Right lobe of liver (tissue), 6 donors: ENCODE measurements at regions not wholly inside any gene's neighbourhood (a gene's known extent, or its start where the extent isn't known, plus 50 kb on each side); places are given as distances from the start of the nearest gene placed in this dataset.

ENCODE experiments used
- ATAC-seq, 4 donors: fragments of 200-7000 bp; cut with Tn5 transposase; one replicate each; pipeline ENCODE4 v1.9.1; 2020; ENCODE audit warnings: mild to moderate bottlenecking in 4 of 4, moderate library complexity in 4 of 4
- DNase-seq, 3 donors: peaks; one replicate each; pipeline ENCODE4 v3.0.0-alpha.2; 2020
- H3K27ac ChIP-seq, 3 donors: fragments of 200-600 bp; one replicate each; pipeline ENCODE4 v1.8.0; 2022
- H3K27me3 ChIP-seq, 2 donors: fragments of 200-600 bp; one replicate each; pipeline ENCODE4 v1.8.0; 2022
- H3K36me3 ChIP-seq, 4 donors: fragments of 200-600 bp; sonication (generic) in 1 of 4; one replicate each; pipeline versions ENCODE4 v1.5.1 to v1.8.0; 2017 to 2022; ENCODE audit warnings: control low read depth in 1 of 4
- H3K4me1 ChIP-seq, 4 donors: fragments of 200-600 bp; sonication (generic) in 1 of 4; one replicate each; pipeline versions ENCODE4 v1.5.1 to v1.8.0; 2017 to 2022; ENCODE audit warnings: control low read depth in 1 of 4
- H3K4me3 ChIP-seq, 3 donors: fragments of 200-600 bp; one replicate each; pipeline ENCODE4 v1.8.0; 2022
- H3K9me3 ChIP-seq, 4 donors: fragments of 200-600 bp; sonication (generic) in 1 of 4; one replicate each; pipeline versions ENCODE4 v1.5.1 to v1.8.0; 2017 to 2022; ENCODE audit warnings: control low read depth in 1 of 4
- CTCF ChIP-seq, 4 donors: fragments of 200-600 bp in 3 of 4; fragments of 450-650 bp in 1 of 4; IDR thresholded peaks; one replicate each; pipeline versions ENCODE4 v1.5.1 to v1.8.0; 2016 to 2022; ENCODE audit warnings: antibody characterized with exemption in 4 of 4, mild to moderate bottlenecking in 2 of 4
- POLR2A ChIP-seq: fragments of 450-650 bp; IDR thresholded peaks from one replicate; pipeline ENCODE4 v1.6.1; 2017; ENCODE audit warnings: antibody characterized with exemption, mild to moderate bottlenecking
- WGBS: methylation state at CpG from one replicate; pipeline ENCODE4 v1.1.6; 2018; ENCODE audit warnings: low coverage, low lambda C conversion rate; ENCODE audit not compliant: insufficient coverage; ENCODE audit errors: missing lambda C conversion rate; 5-methylcytosine and 5-hydroxymethylcytosine counted together
- intact Hi-C, 2 donors: fragments of 100-400 bp; cut with DNase I; formaldehyde crosslinking; loops; one replicate each; pipeline versions ENCODE4 v1.11.2 to v1.14.1; 2022
- donor health status: DM: no; HTN: yes; CAD: no.
- donor health status: DM: no; HTN: no; CAD: no.
- donor health status: DM: no; HTN: no; CAD: no.
- donor health status: DM: no; HTN: yes; CAD: no.
- donor health status: DM: no; HTN: yes; CAD: no.

DNA sequence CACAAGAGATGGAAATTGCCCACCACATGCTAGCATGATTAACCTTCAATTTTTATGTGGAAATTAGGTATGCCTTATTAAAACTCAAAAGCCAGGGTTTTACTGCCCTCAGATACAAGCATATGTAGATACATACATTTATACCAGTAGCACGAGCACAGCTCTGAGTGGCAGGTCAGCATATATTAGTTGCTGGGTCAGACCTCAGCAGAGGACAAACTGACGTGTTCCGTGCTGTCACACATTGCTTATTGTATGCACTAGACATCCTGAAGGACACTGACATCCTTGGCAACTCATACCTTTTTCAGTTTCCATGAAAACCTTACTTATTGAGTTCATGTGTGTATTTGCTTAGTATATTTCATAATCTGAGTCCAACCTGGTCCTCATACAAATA, 307.7 kb downstream of the TLE1 start:
- Histone ChIP-seq H3K36me3 (no peaks in the 10 kb centered on the region), H3K4me3 (no peak overlapping the region), H3K27me3 (no peaks in the 10 kb centered on the region), H3K4me1 (no peaks in the 10 kb centered on the region), H3K9me3 (no peaks in the 10 kb centered on the region), H3K27ac (no peak overlapping the region)
- DNase-seq (no peak), ATAC-seq (no peak)
- intact Hi-C loops: no loop called here
- no peak for TF ChIP-seq CTCF (IDR thresholded peaks at IDR 0.05)
- TF ChIP-seq POLR2A: no peak
- WGBS: 66% methylated on average over 3 of the region's 3 CpGs

GRCh38 chr9:81380504-81381359, 308.6 kb downstream of the TLE1 start:
- 77% methylated on average over 9 of the region's 9 CpGs for WGBS
- Histone ChIP-seq H3K4me1 (no peaks in the 10 kb centered on the region), H3K27ac (no peak overlapping the region), H3K9me3 (no peaks in the 10 kb centered on the region), H3K27me3 (no peaks in the 10 kb centered on the region), H3K4me3 (no peak overlapping the region), H3K36me3 (no peaks in the 10 kb centered on the region)
- TF ChIP-seq CTCF (IDR thresholded peaks at IDR 0.05) (no peak), POLR2A (no peak)
- ATAC-seq (no peak), DNase-seq (no peak)
- intact Hi-C loops: no loop called here

GRCh38 chr9:81379655-81380054, 309.7 kb downstream of the TLE1 start:
- 50% methylated on average over 1 of the region's 1 CpG for WGBS
- ATAC-seq (no peak), DNase-seq (no peak)
- H3K27ac ChIP-seq: no peak overlapping the region
- no peaks in the 10 kb centered on the region for H3K27me3 ChIP-seq
- no peaks in the 10 kb centered on the region for H3K36me3 ChIP-seq
- intact Hi-C loops: no loop called here
- TF ChIP-seq POLR2A: no peak
- TF ChIP-seq CTCF (IDR thresholded peaks at IDR 0.05): no peak
- no peaks in the 10 kb centered on the region for H3K9me3 ChIP-seq
- H3K4me3 ChIP-seq: no peak overlapping the region
- H3K4me1 ChIP-seq: no peaks in the 10 kb centered on the region

GRCh38 chr9:81377921-81378320, 311.4 kb downstream of the TLE1 start:
- no peak for TF ChIP-seq CTCF (IDR thresholded peaks at IDR 0.05)
- TF ChIP-seq POLR2A: no peak
- ATAC-seq (no peak), DNase-seq (no peak)
- H3K4me3 ChIP-seq: no peak overlapping the region
- 94% methylated on average over 1 of the region's 1 CpG for whole genome bisulfite sequencing
- intact Hi-C loops: no loop called here
- H3K27ac ChIP-seq: no peak overlapping the region
- H3K36me3 ChIP-seq: no peaks in the 10 kb centered on the region
- no peaks in the 10 kb centered on the region for H3K9me3 ChIP-seq
- H3K27me3 ChIP-seq: no peaks in the 10 kb centered on the region
- no peaks in the 10 kb centered on the region for H3K4me1 ChIP-seq
